HG03159 (cell line): ENCODE measurements at regions not wholly inside any gene's neighbourhood (a gene's known extent, or its start where the extent isn't known, plus 50 kb on each side); places are given as distances from the start of the nearest gene placed in this dataset.

Source experiments
- ATAC-seq: cut with Tn5 transposase; IDR thresholded peaks from one replicate; pipeline ENCODE4 v1.9.1; 2021; ENCODE audit warnings: mild to moderate bottlenecking, moderate library complexity; ENCODE audit not compliant: unreplicated experiment

- ATAC-seq = no peak
Observed at GRCh38 chr5:109533751-109534272, 124.0 kb upstream of the PJA2 start.

- no peak for ATAC-seq
Observed at GRCh38 chr5:109532773-109533364, 123.1 kb upstream of the PJA2 start.

DNA sequence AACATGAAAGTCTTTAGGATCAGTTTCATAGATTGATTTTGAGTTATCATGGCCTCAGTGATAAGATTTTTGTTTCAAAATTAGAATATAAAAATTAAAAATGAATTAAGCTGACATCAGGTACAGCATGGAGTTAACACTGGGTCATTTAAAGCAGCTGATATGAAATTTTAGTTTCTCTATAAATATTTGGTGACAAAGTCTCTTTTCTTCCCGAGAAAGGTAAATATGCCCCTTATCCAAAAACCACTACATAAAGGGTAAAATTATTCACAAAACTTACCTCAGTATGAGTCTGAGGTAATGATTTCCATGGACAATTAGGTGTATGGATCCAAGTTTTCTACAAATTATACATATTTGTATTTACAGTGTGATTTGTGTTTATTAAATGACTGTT lies 121.5 kb upstream of the PJA2 start:
- no peak for ATAC-seq

GRCh38 chr5:109529987-109530386 lies 120.2 kb upstream of the PJA2 start:
- no peak for ATAC-seq

DNA sequence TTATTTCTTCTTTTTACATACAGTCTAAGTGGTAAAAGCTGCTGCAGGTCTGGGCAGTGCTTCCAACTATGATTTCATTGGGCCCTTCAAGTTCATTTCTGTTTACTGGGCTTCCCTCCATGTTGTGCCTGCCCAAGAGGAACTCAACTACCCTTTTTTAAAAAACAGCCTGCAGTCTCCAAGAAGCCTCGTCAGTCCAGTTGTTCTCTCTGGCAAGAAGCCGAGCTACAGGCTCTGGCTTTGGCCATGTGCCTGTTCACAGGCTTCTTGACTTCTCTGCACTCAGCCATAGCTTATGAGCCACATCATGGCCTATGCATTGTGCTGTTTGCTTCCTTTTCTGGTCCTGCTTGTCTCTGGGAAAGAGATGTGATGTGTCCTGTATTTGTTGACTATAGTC lies 119.7 kb upstream of the PJA2 start:
- no peak for ATAC-seq

DNA sequence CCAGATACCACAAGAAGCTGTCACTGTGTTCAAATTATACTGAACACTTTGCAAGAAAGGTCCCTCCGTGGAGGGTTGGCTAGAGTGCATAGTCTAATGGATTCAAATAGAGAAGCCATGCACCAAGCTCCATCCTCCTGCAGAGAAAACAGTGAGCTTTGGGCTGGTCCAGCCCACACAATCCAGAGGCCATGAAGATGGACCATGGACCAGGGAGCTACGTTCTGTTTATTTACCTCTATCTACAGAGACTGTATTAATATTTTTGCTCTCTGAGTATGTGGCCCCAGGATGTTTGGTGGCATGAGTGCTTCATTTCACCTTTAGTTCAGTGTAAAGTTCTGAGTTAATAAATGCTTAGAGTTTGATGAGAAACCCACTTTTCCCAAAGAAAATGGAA lies 114.8 kb upstream of the PJA2 start:
- no peak for ATAC-seq

- no peak for ATAC-seq
Observed at GRCh38 chr5:109524026-109524425, 114.3 kb upstream of the PJA2 start.

- no peak for ATAC-seq
Observed at GRCh38 chr5:109522404-109522803, 112.6 kb upstream of the PJA2 start.

DNA sequence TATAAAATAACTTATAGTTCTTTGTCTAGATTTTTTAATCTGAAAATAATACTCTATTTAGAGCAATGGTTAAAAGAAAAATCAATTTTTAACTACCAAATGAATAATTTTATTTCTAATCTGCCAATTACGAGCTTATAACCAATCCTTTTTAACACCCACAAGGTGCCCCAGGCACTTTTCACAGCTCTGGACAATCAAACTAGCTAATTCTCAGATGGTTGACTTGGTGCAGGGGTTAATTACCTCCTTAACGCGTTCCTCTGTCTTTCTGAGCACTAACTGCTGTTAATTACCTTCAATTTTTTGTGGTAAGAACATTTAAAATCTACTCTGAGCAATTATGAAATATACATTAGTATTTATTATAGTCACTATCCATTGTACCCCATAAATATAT lies 109.6 kb upstream of the PJA2 start:
- no peak for ATAC-seq

- ATAC-seq = no peak
Observed at GRCh38 chr5:109516390-109516789, 106.6 kb upstream of the PJA2 start.

DNA sequence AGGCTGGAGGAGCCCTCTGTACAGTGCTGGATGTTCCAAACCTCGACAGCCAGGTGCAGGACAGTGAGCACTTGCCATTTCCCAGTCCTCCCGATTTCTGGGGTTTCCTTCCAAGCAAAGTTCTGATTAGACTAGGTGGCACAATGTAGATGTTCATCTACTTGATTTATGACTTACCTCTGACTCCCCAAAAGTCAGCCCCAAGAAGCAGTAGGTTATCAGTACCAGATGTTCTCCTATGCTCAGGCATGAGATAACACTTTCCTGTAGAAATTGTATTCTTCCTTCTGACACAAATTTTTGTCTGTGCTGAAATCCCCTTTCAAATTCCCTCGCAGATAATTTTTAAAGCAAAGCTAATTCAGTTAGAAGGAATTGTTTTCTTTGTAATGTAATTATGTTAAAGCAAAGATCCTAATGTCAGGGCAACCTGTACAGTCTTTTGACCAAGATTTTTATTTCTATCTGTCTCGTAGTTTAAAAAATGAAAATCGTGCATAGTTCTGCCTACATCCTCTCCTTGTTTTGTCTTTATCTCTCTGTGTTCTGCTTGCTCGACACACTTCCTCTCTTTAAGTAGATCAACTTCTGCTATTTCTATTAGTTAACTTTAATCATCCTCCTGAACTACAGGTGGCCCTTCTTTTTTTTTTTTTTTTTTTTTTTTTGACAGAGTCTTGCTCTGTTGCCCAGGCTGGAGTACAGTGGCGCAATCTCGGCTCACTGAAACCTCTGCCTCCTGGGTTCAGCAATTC lies 102.4 kb upstream of the PJA2 start:
- ATAC-seq = no peak

DNA sequence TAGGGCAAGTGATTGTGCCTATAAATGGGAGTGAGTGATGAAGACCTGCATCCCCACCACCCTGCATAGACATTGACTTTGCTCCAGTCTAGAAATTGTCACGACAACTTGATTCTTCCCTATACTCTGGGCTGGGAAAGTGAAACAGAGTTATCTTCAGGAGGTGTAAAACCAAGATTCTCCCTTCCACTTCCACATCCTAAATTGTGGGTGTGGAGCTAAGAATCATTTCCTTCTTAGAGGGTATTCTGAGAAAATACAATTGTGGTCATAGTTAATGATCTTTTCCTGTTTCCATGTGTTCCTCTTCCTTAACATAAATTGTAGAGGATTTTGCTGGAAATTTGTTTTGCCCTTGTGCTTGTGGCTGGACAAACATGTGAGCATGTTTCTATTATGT lies 96.8 kb upstream of the PJA2 start:
- no peak for ATAC-seq

DNA sequence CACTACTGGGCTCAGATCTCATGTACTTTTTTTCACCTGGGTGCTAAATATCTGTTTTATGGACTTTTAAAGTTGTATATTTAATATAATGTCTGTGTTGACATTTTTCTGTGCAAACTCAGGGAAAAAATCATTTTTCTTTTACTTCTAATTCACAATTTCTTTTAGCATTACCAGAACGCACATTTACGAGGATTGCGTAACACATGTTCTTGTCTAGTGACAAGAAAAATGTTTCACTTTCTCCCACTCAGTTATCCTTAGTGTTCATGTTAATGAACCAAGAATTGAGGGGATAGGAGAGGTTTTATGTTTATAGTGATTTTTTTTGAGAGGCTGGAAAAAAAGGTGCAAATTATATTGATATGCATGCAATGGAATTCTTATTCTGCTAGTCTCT lies 86.3 kb upstream of the PJA2 start:
- no peak for ATAC-seq

- no peak for ATAC-seq
Observed at GRCh38 chr5:109487753-109488420, 78.1 kb upstream of the PJA2 start.

DNA sequence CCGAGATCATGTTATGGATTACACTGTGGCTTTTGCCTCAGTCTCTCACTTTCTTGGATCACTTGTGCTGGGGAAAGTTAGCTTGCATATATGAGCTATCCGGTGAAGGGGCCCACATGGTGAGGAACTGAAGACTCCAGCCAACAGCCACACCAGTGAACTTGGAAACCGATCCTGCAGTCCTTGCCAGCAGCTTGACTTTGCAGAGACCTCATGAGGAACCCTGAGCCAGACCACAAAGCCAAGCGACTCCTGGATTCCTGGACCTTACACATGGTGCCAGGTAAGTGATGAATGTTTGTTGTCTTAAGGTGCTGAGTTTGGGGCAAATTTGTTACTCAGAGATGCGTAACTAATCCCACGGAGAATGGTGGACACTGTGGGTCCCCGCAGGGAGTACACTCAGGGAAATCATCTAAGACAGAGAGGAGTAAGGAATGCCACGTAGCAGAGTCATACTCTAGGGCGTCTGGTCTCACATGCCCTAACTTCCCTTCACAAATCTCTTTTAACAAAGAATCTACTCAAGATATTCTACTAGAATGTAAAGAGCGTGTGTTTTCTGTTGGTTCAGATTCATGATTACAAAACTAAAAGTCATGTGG lies 76.5 kb upstream of the PJA2 start:
- no peak for ATAC-seq

GRCh38 chr5:109485030-109485429 lies 75.3 kb upstream of the PJA2 start:
- ATAC-seq = no peak

DNA sequence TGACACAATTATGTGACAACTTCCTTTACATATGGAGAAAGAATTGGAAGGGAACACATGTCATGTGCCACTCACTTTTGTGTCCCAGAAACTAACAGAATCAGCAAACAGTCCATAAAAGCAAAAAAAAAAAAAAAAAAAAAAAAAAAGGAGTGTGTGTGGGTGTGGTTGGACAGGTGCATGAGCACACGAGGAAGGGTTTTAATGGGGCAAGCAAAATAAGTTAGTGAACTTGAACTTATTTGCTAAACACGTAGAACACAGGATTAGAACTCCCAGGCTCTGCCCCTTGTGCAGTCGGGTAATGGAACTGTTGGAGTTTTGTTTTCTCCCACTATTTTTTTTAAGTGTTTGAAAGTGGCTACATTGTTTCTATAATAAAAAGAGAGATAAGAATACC lies 74.8 kb upstream of the PJA2 start:
- no peak for ATAC-seq

- ATAC-seq = no peak
Observed at GRCh38 chr5:109483395-109483971, 73.7 kb upstream of the PJA2 start.

DNA sequence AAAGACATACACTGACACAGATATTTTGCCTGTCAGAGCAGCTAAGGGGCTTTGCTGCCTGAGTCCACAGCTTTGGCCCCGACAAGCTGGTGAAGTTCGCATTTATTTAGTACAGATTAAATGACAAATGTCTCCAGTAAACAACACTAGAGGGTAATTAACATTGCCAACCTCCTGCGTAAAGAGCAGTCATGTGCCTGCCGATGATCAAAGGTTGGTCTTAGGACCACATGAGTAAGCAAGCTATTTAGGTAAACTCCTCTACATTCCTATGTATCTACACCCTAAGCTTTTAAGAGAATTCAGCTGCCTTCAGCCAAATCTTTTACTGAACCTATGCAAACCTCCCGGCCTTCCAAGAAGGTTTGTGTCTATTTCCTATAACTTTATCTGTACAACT lies 73.0 kb upstream of the PJA2 start:
- no peak for ATAC-seq

GRCh38 chr5:109479260-109479860 lies 69.6 kb upstream of the PJA2 start:
- ATAC-seq = no peak

GRCh38 chr5:109478830-109479229 lies 69.1 kb upstream of the PJA2 start:
- ATAC-seq = no peak
